Activated CD4-positive, alpha-beta T cell treated with anti-CD3 and anti-CD28 coated beads, Interleukin-2, amount 10 ng/mL, durations not matched to agents 24 days and 14 days (primary cell): ENCODE measurements at regions not wholly inside any gene's neighbourhood (a gene's known extent, or its start where the extent isn't known, plus 50 kb on each side); places are given as distances from the start of the nearest gene placed in this dataset.
A peak's percentile ranks its signal among the peaks of the same experiment; 100 is the strongest.
"Not testable (repeated sequence)": the region's sequence is repeated elsewhere in the genome, so short reads cannot be mapped to it uniquely, and the experiment has no call there.

Experiments
- DNase-seq: peaks from one replicate; pipeline ENCODE4 v3.0.0; 2022
- H3K27ac Mint-ChIP-seq: one replicate; pipeline ENCODE4 v1.8.0; 2022; ENCODE audit warnings: mild to moderate bottlenecking, mixed read lengths
- H3K27me3 Mint-ChIP-seq: one replicate; pipeline ENCODE4 v1.8.0; 2022; ENCODE audit warnings: mixed read lengths
- H3K36me3 Mint-ChIP-seq: one replicate; pipeline ENCODE4 v1.8.0; 2022; ENCODE audit warnings: low read depth, mild to moderate bottlenecking, mixed read lengths
- H3K4me1 Mint-ChIP-seq: one replicate; pipeline ENCODE4 v1.8.0; 2021; ENCODE audit warnings: mixed read lengths
- H3K4me3 Mint-ChIP-seq: one replicate; pipeline ENCODE4 v1.8.0; 2022; ENCODE audit warnings: mild to moderate bottlenecking, moderate library complexity, mixed read lengths
- H3K9me3 Mint-ChIP-seq: one replicate; pipeline ENCODE4 v1.8.0; 2021; ENCODE audit warnings: mixed read lengths
- intact Hi-C: fragments of 100-400 bp; cut with micrococcal nuclease; formaldehyde crosslinking; loops from one replicate; pipeline ENCODE4 v1.15.1; 2023

- H3K27me3 Mint-ChIP-seq, H3K4me1 Mint-ChIP-seq, H3K36me3 Mint-ChIP-seq, H3K27ac Mint-ChIP-seq, DNase-seq, intact Hi-C loops, H3K4me3 Mint-ChIP-seq, H3K9me3 Mint-ChIP-seq: not testable (repeated sequence)
These were observed 51.7 kb upstream of the PAXBP1 start for GRCh38 chr21:32823296-32823695.

GRCh38 chr21:32824950-32825349 lies 53.4 kb upstream of the PAXBP1 start:
- no peaks in the 10 kb centered on the region for H3K9me3 Mint-ChIP-seq
- peaks cover 16% of the 10 kb centered on the region for H3K27me3 Mint-ChIP-seq
- no peak for DNase-seq
- peaks cover 3% of the 10 kb centered on the region for H3K4me1 Mint-ChIP-seq
- no peak overlapping the region for H3K27ac Mint-ChIP-seq
- no peaks in the 10 kb centered on the region for H3K36me3 Mint-ChIP-seq
- intact Hi-C loops, result no loop called here
- no peak overlapping the region for H3K4me3 Mint-ChIP-seq

- Mint-ChIP-seq H3K36me3 (no peaks in the 10 kb centered on the region), H3K27ac (no peak overlapping the region), H3K4me1 (peaks cover 3% of the 10 kb centered on the region), H3K4me3 (no peak overlapping the region), H3K27me3 (peaks cover 20% of the 10 kb centered on the region), H3K9me3 (no peaks in the 10 kb centered on the region)
- peak; percentile 82 for DNase-seq
- intact Hi-C loops, result loop anchor here (1.0 kb wide), 2 partner anchors 138 to 173 kb away; no protein-coding TSS in a partner anchor
These were observed 55.0 kb upstream of the PAXBP1 start for GRCh38 chr21:32826329-32827167.

- no peaks in the 10 kb centered on the region for H3K9me3 Mint-ChIP-seq
- peaks cover 20% of the 10 kb centered on the region for H3K27me3 Mint-ChIP-seq
- DNase-seq, result no peak
- intact Hi-C loops, result no loop called here
- H3K4me1 Mint-ChIP-seq, result no peaks in the 10 kb centered on the region
- H3K36me3 Mint-ChIP-seq, result no peaks in the 10 kb centered on the region
- no peak overlapping the region for H3K27ac Mint-ChIP-seq
- no peak overlapping the region for H3K4me3 Mint-ChIP-seq
These were observed 57.4 kb upstream of the PAXBP1 start for GRCh38 chr21:32828908-32829307.

- intact Hi-C loops, result no loop called here
- DNase-seq, result no peak
- Mint-ChIP-seq H3K27me3 (peaks cover 20% of the 10 kb centered on the region), H3K9me3 (no peaks in the 10 kb centered on the region), H3K27ac (no peak overlapping the region), H3K4me3 (no peak overlapping the region), H3K4me1 (no peaks in the 10 kb centered on the region), H3K36me3 (no peaks in the 10 kb centered on the region)
These were observed 57.9 kb upstream of the PAXBP1 start for GRCh38 chr21:32829504-32829903.

- not testable (repeated sequence) for H3K9me3 Mint-ChIP-seq, H3K36me3 Mint-ChIP-seq, H3K4me1 Mint-ChIP-seq, H3K4me3 Mint-ChIP-seq, DNase-seq, H3K27ac Mint-ChIP-seq
- intact Hi-C loops, result loop anchor here (2.0 to 10.0 kb wide), 3 partner anchors 296 to 533 kb away; no protein-coding TSS in a partner anchor
- H3K27me3 Mint-ChIP-seq, result peaks cover 19% of the 10 kb centered on the region
These were observed 60.2 kb upstream of the PAXBP1 start for GRCh38 chr21:32831779-32832178.

GRCh38 chr21:32834211-32834915 lies 62.8 kb upstream of the PAXBP1 start:
- intact Hi-C loops, result loop anchor here (5.0 to 10.0 kb wide), 2 partner anchors 293 to 530 kb away; no protein-coding TSS in a partner anchor
- H3K4me1 Mint-ChIP-seq, result no peaks in the 10 kb centered on the region
- no peaks in the 10 kb centered on the region for H3K9me3 Mint-ChIP-seq
- no peak overlapping the region for H3K27ac Mint-ChIP-seq
- H3K4me3 Mint-ChIP-seq, result no peak overlapping the region
- H3K36me3 Mint-ChIP-seq, result no peaks in the 10 kb centered on the region
- H3K27me3 Mint-ChIP-seq, result peaks cover 16% of the 10 kb centered on the region
- DNase-seq, result no peak

- no peaks in the 10 kb centered on the region for H3K9me3 Mint-ChIP-seq
- H3K27me3 Mint-ChIP-seq, result peaks cover 18% of the 10 kb centered on the region
- no peak overlapping the region for H3K27ac Mint-ChIP-seq
- DNase-seq, result no peak
- intact Hi-C loops, result loop anchor here (5.0 to 10.0 kb wide), 2 partner anchors 292 to 530 kb away; no protein-coding TSS in a partner anchor
- no peak overlapping the region for H3K4me3 Mint-ChIP-seq
- no peaks in the 10 kb centered on the region for H3K36me3 Mint-ChIP-seq
- H3K4me1 Mint-ChIP-seq, result no peaks in the 10 kb centered on the region
These were observed 63.3 kb upstream of the PAXBP1 start for GRCh38 chr21:32834916-32835235.

GRCh38 chr21:32842146-32842545 lies 70.6 kb upstream of the PAXBP1 start:
- intact Hi-C loops, result no loop called here
- no peak overlapping the region for H3K27ac Mint-ChIP-seq
- H3K4me3 Mint-ChIP-seq, result no peak overlapping the region
- peaks cover 15% of the 10 kb centered on the region for H3K27me3 Mint-ChIP-seq
- H3K4me1 Mint-ChIP-seq, result no peaks in the 10 kb centered on the region
- H3K36me3 Mint-ChIP-seq, result no peaks in the 10 kb centered on the region
- DNase-seq, result no peak
- no peaks in the 10 kb centered on the region for H3K9me3 Mint-ChIP-seq

GRCh38 chr21:32843561-32843960 lies 72.0 kb upstream of the PAXBP1 start:
- no peaks in the 10 kb centered on the region for H3K9me3 Mint-ChIP-seq
- intact Hi-C loops, result no loop called here
- H3K36me3 Mint-ChIP-seq, result no peaks in the 10 kb centered on the region
- H3K4me1 Mint-ChIP-seq, result no peaks in the 10 kb centered on the region
- peaks cover 17% of the 10 kb centered on the region for H3K27me3 Mint-ChIP-seq
- no peak overlapping the region for H3K4me3 Mint-ChIP-seq
- H3K27ac Mint-ChIP-seq, result no peak overlapping the region
- no peak for DNase-seq

- Mint-ChIP-seq H3K4me3 (no peak overlapping the region), H3K4me1 (no peaks in the 10 kb centered on the region), H3K36me3 (no peaks in the 10 kb centered on the region), H3K27ac (no peak overlapping the region), H3K9me3 (no peaks in the 10 kb centered on the region), H3K27me3 (peaks cover 19% of the 10 kb centered on the region)
- intact Hi-C loops, result no loop called here
- no peak for DNase-seq
These were observed 72.5 kb upstream of the PAXBP1 start for GRCh38 chr21:32844076-32844475.

GRCh38 chr21:32844653-32845436 lies 73.3 kb upstream of the PAXBP1 start:
- Mint-ChIP-seq H3K4me1 (no peaks in the 10 kb centered on the region), H3K36me3 (no peaks in the 10 kb centered on the region), H3K27ac (no peak overlapping the region), H3K9me3 (no peaks in the 10 kb centered on the region), H3K27me3 (peaks cover 15% of the 10 kb centered on the region), H3K4me3 (no peak overlapping the region)
- intact Hi-C loops, result no loop called here
- no peak for DNase-seq

- H3K9me3 Mint-ChIP-seq, result no peaks in the 10 kb centered on the region
- H3K27ac Mint-ChIP-seq, result no peak overlapping the region
- H3K4me1 Mint-ChIP-seq, result no peaks in the 10 kb centered on the region
- peaks cover 10% of the 10 kb centered on the region for H3K27me3 Mint-ChIP-seq
- intact Hi-C loops, result no loop called here
- DNase-seq, result no peak
- H3K36me3 Mint-ChIP-seq, result no peaks in the 10 kb centered on the region
- no peak overlapping the region for H3K4me3 Mint-ChIP-seq
These were observed 87.1 kb upstream of the PAXBP1 start for GRCh38 chr21:32858628-32859027.

GRCh38 chr21:32860399-32860798 lies 88.8 kb upstream of the PAXBP1 start:
- Mint-ChIP-seq H3K27ac (no peak overlapping the region), H3K9me3 (no peaks in the 10 kb centered on the region), H3K36me3 (no peaks in the 10 kb centered on the region), H3K4me3 (no peak overlapping the region), H3K4me1 (no peaks in the 10 kb centered on the region), H3K27me3 (peaks cover 12% of the 10 kb centered on the region)
- DNase-seq, result no peak
- intact Hi-C loops, result no loop called here
